Keratinocyte (primary cell): ENCODE measurements at regions not wholly inside any gene's neighbourhood (a gene's known extent, or its start where the extent isn't known, plus 50 kb on each side); places are given as distances from the start of the nearest gene placed in this dataset.

Experiments used
- DNase-seq: peaks from one replicate; pipeline ENCODE4 v3.0.0-alpha.2; 2011; ENCODE audit warnings: low read depth, missing footprints, low spot score
- FAIRE-seq: peaks from 2 replicates; lab custom pipeline; 2011; peaks lifted over from hg19 to GRCh38; lab: Jason Lieb, UNC
- H2AFZ ChIP-seq: 2 replicates; pipeline ENCODE4 v1.6.0; 2012; ENCODE audit warnings: low read length, control low read depth, inconsistent platforms; ENCODE audit not compliant: control insufficient read depth
- H3K27ac ChIP-seq: 2 replicates; pipeline ENCODE4 v1.5.1; 2011; ENCODE audit warnings: low read length; ENCODE audit not compliant: control insufficient read depth, insufficient read depth
- H3K27me3 ChIP-seq: 3 replicates; pipeline ENCODE4 v1.6.0; 2011; ENCODE audit warnings: low read length; ENCODE audit not compliant: control insufficient read depth, insufficient read depth; ENCODE audit errors: extremely low read depth
- H3K36me3 ChIP-seq, 2 experiments: 2 replicates in 1 of 2; 3 replicates in 1 of 2; pipeline ENCODE4 v1.5.1; 2011; ENCODE audit warnings: low read length in 2 of 2, mild to moderate bottlenecking in 1 of 2; ENCODE audit not compliant: control insufficient read depth in 2 of 2, insufficient read depth in 2 of 2; ENCODE audit errors: extremely low read depth in 1 of 2
- H3K4me1 ChIP-seq: 3 replicates; pipeline ENCODE4 v1.5.1; 2011; ENCODE audit warnings: low read length; ENCODE audit not compliant: control insufficient read depth, insufficient read depth; ENCODE audit errors: extremely low read depth
- H3K4me2 ChIP-seq: 3 replicates; pipeline ENCODE4 v1.6.0; 2011; ENCODE audit warnings: low read depth, low read length; ENCODE audit not compliant: control insufficient read depth, insufficient read depth; ENCODE audit errors: extremely low read depth
- H3K4me3 ChIP-seq, 3 experiments: fragments of 200-600 bp in 1 of 3; sonication (generic) in 1 of 3; 2 replicates in 2 of 3; 3 replicates in 1 of 3; pipeline ENCODE4 v1.5.1; 2011 to 2016; ENCODE audit warnings: low read length in 3 of 3, mild to moderate bottlenecking in 3 of 3, control low read depth in 2 of 3, inconsistent platforms in 1 of 3, low read depth in 1 of 3, mixed read lengths in 1 of 3, mixed run types in 1 of 3, moderate library complexity in 1 of 3; ENCODE audit not compliant: control insufficient read depth in 2 of 3, insufficient read depth in 2 of 3; ENCODE audit errors: extremely low read depth in 1 of 3
- H3K79me2 ChIP-seq: 2 replicates; pipeline ENCODE4 v1.6.0; 2012; ENCODE audit warnings: low read length; ENCODE audit not compliant: control insufficient read depth, insufficient read depth
- H3K9ac ChIP-seq: 3 replicates; pipeline ENCODE4 v1.6.0; 2011; ENCODE audit warnings: low read length; ENCODE audit not compliant: control insufficient read depth, insufficient read depth; ENCODE audit errors: extremely low read depth
- H3K9me1 ChIP-seq: 3 replicates; pipeline ENCODE4 v1.6.0; 2011; ENCODE audit warnings: low read length; ENCODE audit not compliant: control insufficient read depth, insufficient read depth; ENCODE audit errors: extremely low read depth
- H3K9me3 ChIP-seq: 2 replicates; pipeline ENCODE4 v1.5.1; 2012; ENCODE audit warnings: low read depth, low read length; ENCODE audit not compliant: control insufficient read depth
- H4K20me1 ChIP-seq: 3 replicates; pipeline ENCODE4 v1.6.0; 2011; ENCODE audit warnings: low read length; ENCODE audit not compliant: control insufficient read depth, insufficient read depth; ENCODE audit errors: extremely low read depth
- EZH2 ChIP-seq: IDR thresholded peaks from one replicate; pipeline ENCODE4 v1.6.1; 2012; ENCODE audit warnings: inconsistent platforms, mild to moderate bottlenecking, low read length, moderate library complexity
- dilution Hi-C: fragments of 300-500 bp; cut with MboI; formaldehyde crosslinking; loops from one replicate; pipeline ENCODE4 v1.7.0; 2020; ENCODE audit warnings: low sequenced_read_pairs; ENCODE audit not compliant: extremely low pct_ligation_motif_present
- TF ChIP-seq, protein P1 (sequence below), 3 experiments: IDR thresholded peaks in 1 of 3; conservative IDR thresholded peaks in 1 of 3; optimal IDR thresholded peaks in 1 of 3; 2 replicates in 2 of 3; 3 replicates in 1 of 3; pipeline versions ENCODE3 to v1.5.1; 2011; ENCODE audit warnings: low read length in 3 of 3, mild to moderate bottlenecking in 3 of 3, moderate library complexity in 2 of 3, control low read depth in 1 of 3, inconsistent platforms in 1 of 3; ENCODE audit not compliant: insufficient read depth in 2 of 3; ENCODE audit errors: extremely low read depth in 1 of 3

DNA sequence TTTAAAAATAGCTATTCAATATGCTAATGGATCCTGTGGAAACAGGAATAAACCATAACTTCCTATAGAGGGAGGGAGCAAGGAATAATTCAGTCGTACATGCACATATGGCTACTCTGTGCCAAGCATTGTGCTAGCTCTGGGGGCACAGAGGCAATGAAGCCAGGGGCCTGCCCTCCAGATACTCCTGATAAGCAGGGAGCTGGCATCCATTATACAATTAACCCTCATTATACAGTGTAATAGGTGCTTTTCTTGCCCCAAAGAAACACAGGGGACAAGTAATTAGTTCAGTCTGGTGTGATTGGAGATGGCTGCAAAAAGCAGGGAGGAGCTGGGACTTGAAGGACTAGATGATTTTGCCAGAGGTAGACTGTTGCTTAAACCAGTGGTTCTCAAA is 200.4 kb downstream of the SREK1 start:
- TF ChIP-seq, protein P1, sequence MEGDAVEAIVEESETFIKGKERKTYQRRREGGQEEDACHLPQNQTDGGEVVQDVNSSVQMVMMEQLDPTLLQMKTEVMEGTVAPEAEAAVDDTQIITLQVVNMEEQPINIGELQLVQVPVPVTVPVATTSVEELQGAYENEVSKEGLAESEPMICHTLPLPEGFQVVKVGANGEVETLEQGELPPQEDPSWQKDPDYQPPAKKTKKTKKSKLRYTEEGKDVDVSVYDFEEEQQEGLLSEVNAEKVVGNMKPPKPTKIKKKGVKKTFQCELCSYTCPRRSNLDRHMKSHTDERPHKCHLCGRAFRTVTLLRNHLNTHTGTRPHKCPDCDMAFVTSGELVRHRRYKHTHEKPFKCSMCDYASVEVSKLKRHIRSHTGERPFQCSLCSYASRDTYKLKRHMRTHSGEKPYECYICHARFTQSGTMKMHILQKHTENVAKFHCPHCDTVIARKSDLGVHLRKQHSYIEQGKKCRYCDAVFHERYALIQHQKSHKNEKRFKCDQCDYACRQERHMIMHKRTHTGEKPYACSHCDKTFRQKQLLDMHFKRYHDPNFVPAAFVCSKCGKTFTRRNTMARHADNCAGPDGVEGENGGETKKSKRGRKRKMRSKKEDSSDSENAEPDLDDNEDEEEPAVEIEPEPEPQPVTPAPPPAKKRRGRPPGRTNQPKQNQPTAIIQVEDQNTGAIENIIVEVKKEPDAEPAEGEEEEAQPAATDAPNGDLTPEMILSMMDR (optimal IDR thresholded peaks at IDR 0.05 in 1 of 3, IDR thresholded peaks at IDR 0.05 in 1 of 3, conservative IDR thresholded peaks at IDR 0.05 in 1 of 3; ENCODE audit: extremely low read depth in 1 of 3, insufficient read depth in 2 of 3, low read length in 3 of 3), result no peak
- TF ChIP-seq EZH2, result no peak
- dilution Hi-C loops, result no loop called here
- no peak overlapping the region for H3K4me3 ChIP-seq
- H2AFZ ChIP-seq, result no peak overlapping the region
- no peaks in the 10 kb centered on the region for H4K20me1 ChIP-seq
- no peak overlapping the region for H3K4me2 ChIP-seq
- H3K9me1 ChIP-seq, result no peaks in the 10 kb centered on the region
- FAIRE-seq, result no peak
- H3K27ac ChIP-seq, result no peak overlapping the region
- H3K4me1 ChIP-seq, result no peaks in the 10 kb centered on the region
- no peaks in the 10 kb centered on the region for H3K79me2 ChIP-seq
- H3K27me3 ChIP-seq, result peaks cover 12% of the 10 kb centered on the region
- H3K9me3 ChIP-seq, result no peaks in the 10 kb centered on the region
- no peak overlapping the region for H3K9ac ChIP-seq
- no peaks in the 10 kb centered on the region for H3K36me3 ChIP-seq
- DNase-seq, result no peak

DNA sequence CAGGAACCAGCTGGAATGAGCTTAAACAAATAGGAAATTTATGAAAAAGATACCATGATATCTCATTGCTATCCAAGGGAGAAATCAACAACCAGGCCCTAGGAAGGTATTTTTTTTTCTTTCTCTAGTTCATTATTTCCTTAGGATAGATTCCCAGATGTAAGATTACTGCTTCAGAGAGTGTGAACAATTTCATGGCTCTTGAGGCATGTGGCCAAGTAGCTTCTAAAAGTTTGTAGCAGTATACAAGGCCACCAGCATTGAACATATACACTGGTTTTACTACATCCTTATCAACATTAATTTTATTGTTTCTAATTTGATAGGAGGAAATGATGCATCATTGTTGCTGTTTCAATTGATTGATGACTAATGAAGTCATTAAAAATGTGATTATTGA is 201.2 kb downstream of the SREK1 start:
- dilution Hi-C loops, result no loop called here
- peaks cover 12% of the 10 kb centered on the region for H3K27me3 ChIP-seq
- FAIRE-seq, result no peak

More for the DNA sequence above, 201.2 kb downstream of the SREK1 start:
- Histone ChIP-seq H3K36me3 (no peaks in the 10 kb centered on the region), H2AFZ (no peak overlapping the region), H4K20me1 (no peaks in the 10 kb centered on the region), H3K27ac (no peak overlapping the region), H3K9me3 (no peaks in the 10 kb centered on the region), H3K9me1 (no peaks in the 10 kb centered on the region), H3K4me1 (no peaks in the 10 kb centered on the region), H3K4me3 (no peak overlapping the region), H3K9ac (no peak overlapping the region), H3K4me2 (no peak overlapping the region), H3K79me2 (no peaks in the 10 kb centered on the region)
- TF ChIP-seq EZH2, result no peak
- TF ChIP-seq, protein P1 (optimal IDR thresholded peaks at IDR 0.05 in 1 of 3, IDR thresholded peaks at IDR 0.05 in 1 of 3, conservative IDR thresholded peaks at IDR 0.05 in 1 of 3; ENCODE audit: extremely low read depth in 1 of 3, insufficient read depth in 2 of 3, low read length in 3 of 3), result no peak
- no peak for DNase-seq
